ENCODE measurements at regions not wholly inside any gene's neighbourhood (a gene's known extent, or its start where the extent isn't known, plus 50 kb on each side); places are given as distances from the start of the nearest gene placed in this dataset.

GRCh38 chrX:134743091-134743490, 53.9 kb downstream of the PABIR2 start:
- no peaks in the 10 kb centered on the region; a peak in 1 of 4 replicates for H3K4me1 ChIP-seq (ENCODE audit: control insufficient read depth in 1 of 2, insufficient read depth in 2 of 2, low read depth in 1 of 2, low read length in 1 of 2)
- CTCF ChIA-PET = interaction anchor here (1.5 kb wide), 1 partner anchor 222 kb away, joined by 4 read pairs; no protein-coding TSS in a partner anchor
- H3K9ac ChIP-seq = no peak overlapping the region
- POLR2A ChIA-PET = no interaction called here
- no peak for DNase-seq
- WGBS (ENCODE audit: low lambda C conversion rate) = 79% methylated on average over 1 of the region's 1 CpG
- no peak overlapping the region for H3K27ac ChIP-seq (ENCODE audit: low read depth in 2 of 2, low read length in 1 of 2)
- H3F3A ChIP-seq (replicated peaks; ENCODE audit: insufficient read depth) = no peaks in the 10 kb centered on the region
- no peaks in the 10 kb centered on the region for H3K36me3 ChIP-seq (replicated peaks in 1 of 2; ENCODE audit: control insufficient read depth in 1 of 2, insufficient read depth in 2 of 2, low read length in 1 of 2)
- no peak overlapping the region for H3K4me2 ChIP-seq
- H3K4me3 ChIP-seq (ENCODE audit: low read depth in 2 of 2, low read length in 1 of 2) = no peak overlapping the region
- H3K27me3 ChIP-seq (ENCODE audit: insufficient read depth) = no peaks in the 10 kb centered on the region
- TF ChIP-seq TCF12 (IDR thresholded peaks at IDR 0.05) (no peak), USF2 (IDR thresholded peaks at IDR 0.05; ENCODE audit: borderline replicate concordance, low read depth, low read length) (no peak), SMC3 (IDR thresholded peaks at IDR 0.05; ENCODE audit: low read depth, low read length) (no peak), GATA2 (CRISPR knock-in tag; IDR thresholded peaks at IDR 0.05) (no peak), POLR2AphosphoS5 (IDR thresholded peaks at IDR 0.05; ENCODE audit: low read depth, low read length) (no peak), GABPA (IDR thresholded peaks at IDR 0.05; ENCODE audit: low read depth) (no peak)
- TF ChIP-seq, protein P1, sequence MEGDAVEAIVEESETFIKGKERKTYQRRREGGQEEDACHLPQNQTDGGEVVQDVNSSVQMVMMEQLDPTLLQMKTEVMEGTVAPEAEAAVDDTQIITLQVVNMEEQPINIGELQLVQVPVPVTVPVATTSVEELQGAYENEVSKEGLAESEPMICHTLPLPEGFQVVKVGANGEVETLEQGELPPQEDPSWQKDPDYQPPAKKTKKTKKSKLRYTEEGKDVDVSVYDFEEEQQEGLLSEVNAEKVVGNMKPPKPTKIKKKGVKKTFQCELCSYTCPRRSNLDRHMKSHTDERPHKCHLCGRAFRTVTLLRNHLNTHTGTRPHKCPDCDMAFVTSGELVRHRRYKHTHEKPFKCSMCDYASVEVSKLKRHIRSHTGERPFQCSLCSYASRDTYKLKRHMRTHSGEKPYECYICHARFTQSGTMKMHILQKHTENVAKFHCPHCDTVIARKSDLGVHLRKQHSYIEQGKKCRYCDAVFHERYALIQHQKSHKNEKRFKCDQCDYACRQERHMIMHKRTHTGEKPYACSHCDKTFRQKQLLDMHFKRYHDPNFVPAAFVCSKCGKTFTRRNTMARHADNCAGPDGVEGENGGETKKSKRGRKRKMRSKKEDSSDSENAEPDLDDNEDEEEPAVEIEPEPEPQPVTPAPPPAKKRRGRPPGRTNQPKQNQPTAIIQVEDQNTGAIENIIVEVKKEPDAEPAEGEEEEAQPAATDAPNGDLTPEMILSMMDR (IDR thresholded peaks at IDR 0.05) = no peak
- no peaks in the 10 kb centered on the region for H3K9me2 ChIP-seq
- H2AFZ ChIP-seq (ENCODE audit: low read depth) = 0 out of 2 replicates have a peak overlapping the region, but pooled peaks have one; percentile 39
- no peaks in the 10 kb centered on the region for H3K9me3 ChIP-seq
- no peaks in the 10 kb centered on the region for H3K79me2 ChIP-seq (ENCODE audit: insufficient read depth)
- no peaks in the 10 kb centered on the region for H4K20me1 ChIP-seq (ENCODE audit: insufficient read depth)

DNA sequence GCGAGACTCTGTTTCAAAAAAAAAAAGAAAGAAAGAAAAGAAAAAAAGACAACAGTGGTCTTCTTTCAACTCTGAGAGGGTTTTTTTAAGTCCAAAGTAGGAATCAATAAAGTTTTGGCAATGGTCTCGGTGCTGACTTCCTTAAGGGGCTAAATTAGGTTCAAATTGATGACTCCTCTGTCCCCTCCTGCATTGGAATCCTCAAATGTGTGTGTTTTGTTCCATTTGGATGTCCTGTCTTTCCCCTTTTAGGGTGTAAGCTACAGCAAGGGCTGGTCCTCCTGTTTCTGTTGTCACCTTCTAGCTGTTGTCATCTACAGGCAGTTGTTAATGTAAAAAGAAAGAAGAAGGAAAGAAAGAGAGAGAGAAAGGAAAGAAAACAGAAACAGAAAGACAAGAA, 54.4 kb downstream of the PABIR2 start:
- ChIA-PET CTCF (no interaction called here), POLR2A (no interaction called here)
- Histone ChIP-seq H2AFZ (ENCODE audit: low read depth) (no peak overlapping the region), H3K79me2 (ENCODE audit: insufficient read depth) (no peaks in the 10 kb centered on the region), H3K9ac (no peak overlapping the region), H4K20me1 (ENCODE audit: insufficient read depth) (no peaks in the 10 kb centered on the region), H3K4me2 (no peak overlapping the region), H3K4me1 (ENCODE audit: control insufficient read depth in 1 of 2, insufficient read depth in 2 of 2, low read depth in 1 of 2, low read length in 1 of 2) (no peaks in the 10 kb centered on the region; a peak in 1 of 4 replicates), H3K27ac (ENCODE audit: low read depth in 2 of 2, low read length in 1 of 2) (no peak overlapping the region), H3K27me3 (ENCODE audit: insufficient read depth) (no peaks in the 10 kb centered on the region), H3K9me3 (no peaks in the 10 kb centered on the region), H3K4me3 (ENCODE audit: low read depth in 2 of 2, low read length in 1 of 2) (no peak overlapping the region), H3K36me3 (replicated peaks in 1 of 2; ENCODE audit: control insufficient read depth in 1 of 2, insufficient read depth in 2 of 2, low read length in 1 of 2) (no peaks in the 10 kb centered on the region), H3F3A (replicated peaks; ENCODE audit: insufficient read depth) (no peaks in the 10 kb centered on the region), H3K9me2 (no peaks in the 10 kb centered on the region)
- TF ChIP-seq POLR2AphosphoS5 (IDR thresholded peaks at IDR 0.05; ENCODE audit: low read depth, low read length) = no peak
- TF ChIP-seq FOXJ3 (CRISPR knock-in tag; IDR thresholded peaks at IDR 0.05) = no peak
- no peak for TF ChIP-seq CHD2 (IDR thresholded peaks at IDR 0.05; ENCODE audit: low read length, partially characterized antibody)
- TF ChIP-seq, protein P2, sequence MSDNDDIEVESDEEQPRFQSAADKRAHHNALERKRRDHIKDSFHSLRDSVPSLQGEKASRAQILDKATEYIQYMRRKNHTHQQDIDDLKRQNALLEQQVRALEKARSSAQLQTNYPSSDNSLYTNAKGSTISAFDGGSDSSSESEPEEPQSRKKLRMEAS (IDR thresholded peaks at IDR 0.05; ENCODE audit: low read depth) = no peak
- TF ChIP-seq EP300 (IDR thresholded peaks at IDR 0.05; ENCODE audit: borderline replicate concordance in 1 of 2, low read depth in 1 of 2, low read length in 1 of 2) = no peak
- TF ChIP-seq TEAD4 (IDR thresholded peaks at IDR 0.05; ENCODE audit: borderline replicate concordance, insufficient read depth) = no peak
- no peak for TF ChIP-seq MXI1 (IDR thresholded peaks at IDR 0.05; ENCODE audit: low read depth, low read length)
- no peak for TF ChIP-seq EZH2phosphoT487 (IDR thresholded peaks at IDR 0.05; ENCODE audit: borderline replicate concordance, low read depth)
- 93% methylated on average over 2 of the region's 2 CpGs for WGBS (ENCODE audit: low lambda C conversion rate)
- no peak for DNase-seq

Data from SK-N-SH (cell line).